IMR-90 (cell line): ENCODE measurements at regions not wholly inside any gene's neighbourhood (a gene's known extent, or its start where the extent isn't known, plus 50 kb on each side); places are given as distances from the start of the nearest gene placed in this dataset.

ENCODE experiments used
- ATAC-seq: fragments of 200-7000 bp; cut with Tn5 transposase; 2 replicates; pipeline ENCODE4 v1.9.1; 2020; ENCODE audit warnings: low read depth, mild to moderate bottlenecking, moderate library complexity
- BruUV-seq: library from RNA; stranded (reverse); fragments of 400-500 nt; replicated peaks from 2 replicates; lab custom pipeline; 2021; lab: Mats Ljungman, UMichigan
- CTCF ChIA-PET: fragments of 300-600 bp; formaldehyde crosslinking; extraction: SDS; loops from one replicate; lab custom pipeline; 2021; ENCODE audit warnings: antibody characterized with exemption; lab: Yijun Ruan, JAX
- POLR2A ChIA-PET: fragments of 300-600 bp; sonication (Branson Sonifier 250); formaldehyde crosslinking; loops from one replicate; lab custom pipeline; 2022; ENCODE audit warnings: antibody characterized with exemption; ENCODE audit not compliant: unreplicated experiment; lab: Charles Lee
- DNase-seq: peaks from one replicate; pipeline ENCODE4 v3.0.0; 2013
- H2AFZ ChIP-seq: replicated peaks from 2 replicates; pipeline ENCODE3; 2013; ENCODE audit warnings: low read length, mild to moderate bottlenecking; ENCODE audit not compliant: poor library complexity
- H2AK5ac ChIP-seq: 2 replicates; pipeline ENCODE4 v1.6.1; 2013; ENCODE audit warnings: low read depth, low read length, inconsistent platforms
- H2AK9ac ChIP-seq: replicated peaks from 2 replicates; pipeline ENCODE3; 2013; ENCODE audit warnings: mild to moderate bottlenecking, low read depth, low read length, moderate library complexity; ENCODE audit not compliant: poor library complexity
- H2BK120ac ChIP-seq: 2 replicates; pipeline ENCODE4 v1.6.1; 2013; ENCODE audit warnings: low read depth, low read length, inconsistent platforms
- H2BK15ac ChIP-seq: 3 replicates; pipeline ENCODE4 v1.6.1; 2013; ENCODE audit warnings: low read depth, low read length, inconsistent platforms
- H2BK20ac ChIP-seq: 2 replicates; pipeline ENCODE4 v1.6.1; 2013; ENCODE audit warnings: low read depth, mild to moderate bottlenecking, inconsistent platforms, low read length, moderate library complexity
- H2BK5ac ChIP-seq: 2 replicates; pipeline ENCODE4 v1.6.1; 2013; ENCODE audit warnings: mild to moderate bottlenecking, low read depth, low read length, inconsistent platforms; ENCODE audit not compliant: poor library complexity, severe bottlenecking
- H3K14ac ChIP-seq: replicated peaks from 2 replicates; pipeline ENCODE4 v1.6.1; 2013; ENCODE audit warnings: low read depth, low read length, inconsistent platforms
- H3K18ac ChIP-seq: 2 replicates; pipeline ENCODE4 v1.6.1; 2013; ENCODE audit warnings: low read depth, low read length, control low read depth
- H3K23ac ChIP-seq: 2 replicates; pipeline ENCODE4 v1.6.1; 2013; ENCODE audit warnings: low read depth, low read length, inconsistent platforms
- H3K27ac ChIP-seq: 2 replicates; pipeline ENCODE4 v1.5.1; 2013; ENCODE audit warnings: mild to moderate bottlenecking, control low read depth, low read length; ENCODE audit not compliant: insufficient read depth
- H3K27me3 ChIP-seq: 2 replicates; pipeline ENCODE4 v1.6.1; 2013; ENCODE audit warnings: low read length; ENCODE audit not compliant: control insufficient read depth, insufficient read depth
- H3K36me3 ChIP-seq: 2 replicates; pipeline ENCODE4 v1.6.1; 2013; ENCODE audit warnings: low read length, mixed read lengths; ENCODE audit not compliant: control insufficient read depth, insufficient read depth
- H3K4ac ChIP-seq: 2 replicates; pipeline ENCODE4 v1.6.1; 2013; ENCODE audit warnings: low read depth, low read length, inconsistent platforms
- H3K4me1 ChIP-seq: 2 replicates; pipeline ENCODE4 v1.6.1; 2013; ENCODE audit warnings: low read length, mixed read lengths; ENCODE audit not compliant: control insufficient read depth, insufficient read depth
- H3K4me2 ChIP-seq: 2 replicates; pipeline ENCODE4 v1.6.1; 2013; ENCODE audit warnings: low read depth, mild to moderate bottlenecking, control low read depth, low read length, moderate library complexity
- H3K4me3 ChIP-seq: 2 replicates; pipeline ENCODE4 v1.5.1; 2013; ENCODE audit warnings: low read depth, mild to moderate bottlenecking, control low read depth, low read length, moderate library complexity; ENCODE audit not compliant: insufficient read depth
- H3K56ac ChIP-seq: 2 replicates; pipeline ENCODE4 v1.6.1; 2013; ENCODE audit warnings: low read length, inconsistent platforms; ENCODE audit not compliant: insufficient read depth; ENCODE audit errors: extremely low read depth
- H3K79me1 ChIP-seq, 2 experiments: 2 replicates each; pipeline ENCODE4 v1.6.1; 2013; ENCODE audit warnings: low read length in 2 of 2, inconsistent platforms in 1 of 2, low read depth in 1 of 2
- H3K9ac ChIP-seq: 2 replicates; pipeline ENCODE4 v1.6.1; 2013; ENCODE audit warnings: low read depth, low read length, control low read depth
- H3K9me1 ChIP-seq: 2 replicates; pipeline ENCODE4 v1.6.1; 2013; ENCODE audit warnings: low read length, inconsistent platforms; ENCODE audit not compliant: insufficient read depth
- H3K9me3 ChIP-seq: 2 replicates; pipeline ENCODE4 v1.6.1; 2013; ENCODE audit warnings: low read length; ENCODE audit not compliant: control insufficient read depth, insufficient read depth
- H4K20me1 ChIP-seq: 2 replicates; pipeline ENCODE4 v1.6.1; 2013; ENCODE audit warnings: low read length, inconsistent platforms; ENCODE audit not compliant: insufficient read depth
- H4K5ac ChIP-seq: 2 replicates; pipeline ENCODE4 v1.6.1; 2013; ENCODE audit warnings: mild to moderate bottlenecking, low read depth, low read length, control low read depth
- H4K8ac ChIP-seq, 2 experiments: 2 replicates each; pipeline ENCODE4 v1.6.1; 2013; ENCODE audit warnings: low read depth in 2 of 2, low read length in 2 of 2, control low read depth in 1 of 2, inconsistent platforms in 1 of 2
- H4K91ac ChIP-seq: 2 replicates; pipeline ENCODE4 v1.6.1; 2013; ENCODE audit warnings: low read depth, low read length, inconsistent platforms; ENCODE audit not compliant: insufficient read depth
- CHD1 ChIP-seq: IDR thresholded peaks from 2 replicates; pipeline ENCODE4 v1.6.1; 2012; ENCODE audit warnings: low read depth, low read length, improper control_type of control experiment
- FOS ChIP-seq: fragments of 150-350 bp; IDR thresholded peaks from 2 replicates; pipeline ENCODE4 v1.6.1; 2016; ENCODE audit warnings: low read depth, low read length
- MAFK ChIP-seq: IDR thresholded peaks from 2 replicates; pipeline ENCODE4 v1.6.1; 2012; ENCODE audit warnings: low read depth, low read length, improper control_type of control experiment
- MAZ ChIP-seq: IDR thresholded peaks from 2 replicates; pipeline ENCODE4 v1.6.1; 2012; ENCODE audit warnings: low read depth, mild to moderate bottlenecking, low read length, improper control_type of control experiment, moderate library complexity, borderline replicate concordance
- NFE2L2 ChIP-seq: fragments of 150-350 bp; IDR thresholded peaks from 2 replicates; pipeline ENCODE4 v1.6.1; 2016; ENCODE audit warnings: low read depth, mild to moderate bottlenecking, low read length
- POLR2A ChIP-seq: IDR thresholded peaks from 2 replicates; pipeline ENCODE4 v1.6.1; 2012; ENCODE audit warnings: mild to moderate bottlenecking, low read depth, low read length
- RAD21 ChIP-seq: IDR thresholded peaks from 2 replicates; pipeline ENCODE4 v1.6.1; 2012; ENCODE audit warnings: low read length, improper control_type of control experiment
- SMC3 ChIP-seq: fragments of 150-350 bp; IDR thresholded peaks from 2 replicates; pipeline ENCODE4 v1.6.1; 2016; ENCODE audit warnings: low read depth, mild to moderate bottlenecking, antibody characterized with exemption, low read length, moderate library complexity
- WGBS, 2 experiments: methylation state at CpG; one replicate each; pipeline versions ENCODE4 v1.1.5 to v1.1.7; 2013; ENCODE audit warnings: missing lambda C conversion rate in 2 of 2; ENCODE audit not compliant: insufficient read length in 1 of 2; ENCODE audit errors: extremely low coverage in 2 of 2; 5-methylcytosine and 5-hydroxymethylcytosine counted together
- dilution Hi-C: fragments of 300-500 bp; cut with HindIII; formaldehyde crosslinking; loops from one replicate; pipeline ENCODE4 v1.14.3; 2018; ENCODE audit warnings: low sequenced_read_pairs; ENCODE audit not compliant: unreplicated experiment
- in situ Hi-C: fragments of 300-500 bp; cut with MboI; formaldehyde crosslinking; loops from 3 replicates; pipeline ENCODE4 v1.14.3; 2019; ENCODE audit warnings: low sequenced_read_pairs, inconsistent platforms, mixed read lengths
- intact Hi-C: fragments of 100-400 bp; cut with micrococcal nuclease; formaldehyde crosslinking; loops from 2 replicates; pipeline ENCODE4 v1.10.0; 2022
- TF ChIP-seq, protein P1 (sequence below): fragments of 150-350 bp; IDR thresholded peaks from 2 replicates; pipeline ENCODE4 v1.6.1; 2017; ENCODE audit warnings: mild to moderate bottlenecking, antibody characterized with exemption, low read length, low read depth

DNA sequence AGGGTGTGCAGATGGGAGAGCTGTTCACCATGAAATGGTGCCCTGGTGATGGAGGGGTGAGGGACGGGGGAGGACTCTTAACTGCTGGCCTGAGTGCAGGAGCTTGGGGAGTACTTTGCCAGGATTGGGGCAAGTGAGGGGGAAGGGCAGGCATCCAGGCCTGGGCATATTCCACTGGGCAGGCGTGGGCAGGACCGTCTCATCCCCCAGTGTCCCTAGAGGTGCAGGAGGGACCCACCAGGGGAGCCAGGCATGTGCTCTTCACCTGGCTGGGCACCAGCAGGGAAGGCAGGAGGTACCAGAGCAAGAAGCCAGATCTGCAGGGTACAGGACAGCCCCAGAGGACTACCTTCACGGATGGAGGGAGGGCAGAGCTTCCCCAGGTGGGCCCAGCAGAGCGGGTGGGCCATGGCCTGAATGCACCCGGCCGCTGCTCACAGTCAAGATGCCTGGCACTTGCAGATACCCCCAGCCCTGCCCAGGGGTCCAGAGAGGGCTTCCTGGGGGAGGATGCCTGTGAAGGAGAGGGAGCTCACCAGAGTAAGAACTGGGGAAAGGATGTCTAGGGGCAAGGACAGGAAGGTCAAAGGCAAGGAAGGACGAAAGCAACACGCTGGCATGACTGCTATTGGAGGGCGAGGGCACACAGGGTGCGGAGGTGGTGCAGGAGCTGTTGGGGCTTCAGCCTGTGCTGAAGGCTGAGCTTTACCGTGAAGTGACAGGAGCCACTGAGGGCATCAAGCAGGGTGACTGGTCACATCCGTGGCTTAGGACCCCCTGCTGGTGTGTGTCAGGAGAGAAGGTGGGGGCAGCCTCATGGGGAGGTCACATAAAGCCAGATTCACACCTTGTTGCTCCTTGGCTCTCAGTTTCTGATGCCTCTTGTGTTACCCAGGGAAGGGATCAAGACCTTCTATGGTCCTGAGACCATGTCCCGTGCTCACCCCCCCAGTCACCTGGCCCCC lies 68.2 kb upstream of the NKX1-1 start (continued):
- TF ChIP-seq MAFK: no peak

DNA sequence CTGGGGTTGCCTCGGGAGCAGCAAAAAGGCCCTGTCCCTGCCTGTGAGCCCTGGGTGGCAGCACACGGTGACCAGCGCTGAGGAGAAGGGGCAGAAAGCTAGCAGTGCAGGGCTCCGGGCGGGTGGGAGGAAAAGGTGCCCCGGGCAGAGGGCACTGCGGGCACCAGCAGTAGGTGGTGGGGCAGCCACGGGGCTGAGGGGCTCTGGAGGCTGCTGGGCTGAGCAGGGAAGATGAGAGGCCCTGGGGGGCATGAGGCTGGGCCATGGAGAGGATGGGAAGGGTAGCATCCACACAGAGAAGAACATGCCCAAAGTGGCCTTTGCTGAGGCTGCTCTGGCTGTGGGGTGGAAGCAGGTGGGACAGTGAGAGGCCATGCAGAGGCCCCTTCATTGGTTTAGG lies 67.5 kb upstream of the NKX1-1 start:
- Histone ChIP-seq H2AK9ac (no peak overlapping the region), H2AFZ (no peak overlapping the region), H3K4me3 (no peak overlapping the region), H2BK20ac (no peak overlapping the region), H3K79me1 (no peaks in the 10 kb centered on the region), H4K8ac (no peak overlapping the region), H4K91ac (no peak overlapping the region), H3K9me1 (no peaks in the 10 kb centered on the region), H2BK5ac (no peak overlapping the region), H3K9me3 (no peaks in the 10 kb centered on the region), H4K5ac (no peak overlapping the region), H3K4me1 (no peaks in the 10 kb centered on the region), H3K9ac (no peak overlapping the region), H2AK5ac (no peak overlapping the region), H4K20me1 (no peaks in the 10 kb centered on the region), H3K23ac (no peak overlapping the region), H2BK120ac (no peak overlapping the region), H3K27me3 (peaks cover 17% of the 10 kb centered on the region), H3K18ac (no peak overlapping the region), H3K56ac (no peak overlapping the region), H2BK15ac (no peak overlapping the region), H3K4me2 (no peak overlapping the region), H3K14ac (no peak overlapping the region), H3K4ac (no peak overlapping the region), H3K27ac (no peak overlapping the region), H3K36me3 (no peaks in the 10 kb centered on the region)
- in situ Hi-C loops: no loop called here
- dilution Hi-C loops: no loop called here
- TF ChIP-seq NFE2L2 (no peak), POLR2A (no peak), RAD21 (no peak), SMC3 (no peak), MAZ (no peak), FOS (no peak), CHD1 (no peak)
- TF ChIP-seq, protein P1, sequence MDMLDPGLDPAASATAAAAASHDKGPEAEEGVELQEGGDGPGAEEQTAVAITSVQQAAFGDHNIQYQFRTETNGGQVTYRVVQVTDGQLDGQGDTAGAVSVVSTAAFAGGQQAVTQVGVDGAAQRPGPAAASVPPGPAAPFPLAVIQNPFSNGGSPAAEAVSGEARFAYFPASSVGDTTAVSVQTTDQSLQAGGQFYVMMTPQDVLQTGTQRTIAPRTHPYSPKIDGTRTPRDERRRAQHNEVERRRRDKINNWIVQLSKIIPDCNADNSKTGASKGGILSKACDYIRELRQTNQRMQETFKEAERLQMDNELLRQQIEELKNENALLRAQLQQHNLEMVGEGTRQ: no peak
- intact Hi-C loops: no loop called here
- ATAC-seq (no peak), DNase-seq (no peak)
- no TSS peak for BruUV-seq
- 50% methylated on average over 2 of the region's 8 CpGs; no CpG with 5 or more reads in 1 of the 2 experiments for WGBS, 2 experiments
- ChIA-PET CTCF (no interaction called here), POLR2A (no interaction called here)
